Activated T-cell treated with anti-CD3 and anti-CD28 coated beads, Interleukin-2, amount 50 U/mL, for 24 hours (primary cell): ENCODE measurements at regions not wholly inside any gene's neighbourhood (a gene's known extent, or its start where the extent isn't known, plus 50 kb on each side); places are given as distances from the start of the nearest gene placed in this dataset.
"Not testable (repeated sequence)": the region's sequence is repeated elsewhere in the genome, so short reads cannot be mapped to it uniquely, and the experiment has no call there.

Experiments used
- DNase-seq: peaks from one replicate; pipeline ENCODE4 v3.0.0-alpha.2; 2020
- H3K27ac Mint-ChIP-seq: 2 replicates; pipeline ENCODE4 v1.8.0; 2020; ENCODE audit warnings: mild to moderate bottlenecking, mixed read lengths
- H3K27me3 Mint-ChIP-seq: 2 replicates; pipeline ENCODE4 v1.8.0; 2020; ENCODE audit warnings: mixed read lengths
- H3K36me3 Mint-ChIP-seq: 2 replicates; pipeline ENCODE4 v1.8.0; 2020; ENCODE audit warnings: low read depth, mixed read lengths
- H3K4me1 Mint-ChIP-seq: 2 replicates; pipeline ENCODE4 v1.8.0; 2020; ENCODE audit warnings: low read depth, mixed read lengths
- H3K4me3 Mint-ChIP-seq: 2 replicates; pipeline ENCODE4 v1.8.0; 2020; ENCODE audit warnings: mild to moderate bottlenecking, moderate library complexity, mixed read lengths
- H3K9me3 Mint-ChIP-seq: 2 replicates; pipeline ENCODE4 v1.8.0; 2020; ENCODE audit warnings: mixed read lengths

GRCh38 chr2:18949871-18950270 lies 360.5 kb upstream of the NT5C1B start:
- Mint-ChIP-seq H3K4me1 (no peaks in the 10 kb centered on the region), H3K27me3 (no peaks in the 10 kb centered on the region), H3K36me3 (no peaks in the 10 kb centered on the region), H3K27ac (no peak overlapping the region), H3K9me3 (peaks cover 2% of the 10 kb centered on the region), H3K4me3 (no peak overlapping the region)
- no peak for DNase-seq

DNA sequence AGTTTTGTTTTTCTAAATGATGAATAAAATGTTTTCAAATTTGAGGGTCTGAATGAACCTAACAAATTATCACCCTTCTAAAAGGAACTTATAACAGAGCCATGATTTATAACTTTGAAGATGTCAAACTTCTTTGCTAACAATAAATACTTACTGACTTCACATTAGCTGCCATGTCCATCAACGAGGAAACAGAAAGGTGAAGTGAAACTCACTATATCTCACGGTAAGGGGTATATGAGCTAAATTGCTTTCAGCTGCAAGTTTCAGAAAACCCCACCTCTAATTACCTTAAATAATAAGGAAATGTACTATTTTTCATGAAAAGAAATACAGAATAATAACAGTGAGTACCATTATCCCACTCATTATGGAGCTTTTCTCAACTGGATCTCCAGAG lies 350.8 kb upstream of the NT5C1B start:
- no peaks in the 10 kb centered on the region for H3K4me1 Mint-ChIP-seq
- no peaks in the 10 kb centered on the region for H3K36me3 Mint-ChIP-seq
- no peak overlapping the region for H3K4me3 Mint-ChIP-seq
- no peak for DNase-seq
- no peaks in the 10 kb centered on the region for H3K27me3 Mint-ChIP-seq
- no peak overlapping the region for H3K27ac Mint-ChIP-seq
- H3K9me3 Mint-ChIP-seq: no peaks in the 10 kb centered on the region

DNA sequence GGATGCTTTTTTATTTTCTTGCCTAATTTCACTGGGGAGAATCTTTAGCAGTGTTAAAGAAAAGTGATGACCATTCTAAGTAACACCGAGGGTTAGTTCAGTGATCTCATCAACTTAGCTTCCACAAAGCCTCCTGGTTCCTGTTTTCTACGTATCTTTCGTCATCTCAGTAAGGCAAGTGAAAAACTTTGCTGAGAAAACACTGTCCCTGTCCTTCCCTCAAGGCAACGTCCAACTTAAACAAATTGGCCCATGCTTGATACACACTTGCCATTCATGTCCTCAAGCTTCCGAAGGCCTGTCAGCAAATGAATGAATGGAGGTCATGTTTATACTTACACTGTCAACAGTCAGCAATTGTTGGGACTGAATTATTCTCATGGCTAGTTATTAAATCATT lies 350.4 kb upstream of the NT5C1B start:
- not testable (repeated sequence) for DNase-seq, H3K4me3 Mint-ChIP-seq, H3K4me1 Mint-ChIP-seq, H3K36me3 Mint-ChIP-seq, H3K27ac Mint-ChIP-seq, H3K9me3 Mint-ChIP-seq, H3K27me3 Mint-ChIP-seq

- no peak overlapping the region for H3K4me3 Mint-ChIP-seq
- DNase-seq: no peak
- no peak overlapping the region for H3K27ac Mint-ChIP-seq
- no peaks in the 10 kb centered on the region for H3K9me3 Mint-ChIP-seq
- no peaks in the 10 kb centered on the region for H3K27me3 Mint-ChIP-seq
- H3K36me3 Mint-ChIP-seq: no peaks in the 10 kb centered on the region
- no peaks in the 10 kb centered on the region for H3K4me1 Mint-ChIP-seq
Measured at GRCh38 chr2:18934886-18935285, 345.5 kb upstream of the NT5C1B start.

DNA sequence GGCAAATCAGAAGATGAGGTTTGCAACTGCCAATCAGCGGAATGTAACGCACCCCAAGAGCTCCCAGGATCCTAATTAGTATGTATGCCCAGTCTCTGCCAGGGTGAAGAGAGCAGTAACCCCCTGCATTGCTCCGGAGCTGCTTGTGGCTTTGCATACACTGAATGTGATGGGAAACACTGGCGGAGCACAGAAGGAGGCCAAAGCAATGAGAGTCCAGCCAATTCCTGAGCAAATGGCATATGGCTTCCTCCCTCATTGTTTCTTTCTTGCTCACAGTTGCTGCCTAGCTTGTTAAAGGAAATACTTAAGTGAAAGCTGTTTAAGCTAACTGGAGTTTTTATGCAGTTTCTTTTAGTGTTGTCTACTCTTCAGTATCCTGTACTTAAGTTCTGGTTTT lies 343.5 kb upstream of the NT5C1B start:
- H3K4me3 Mint-ChIP-seq: no peak overlapping the region
- no peaks in the 10 kb centered on the region for H3K4me1 Mint-ChIP-seq
- no peaks in the 10 kb centered on the region for H3K36me3 Mint-ChIP-seq
- no peak overlapping the region for H3K27ac Mint-ChIP-seq
- no peak for DNase-seq
- no peaks in the 10 kb centered on the region for H3K9me3 Mint-ChIP-seq
- H3K27me3 Mint-ChIP-seq: no peaks in the 10 kb centered on the region

DNA sequence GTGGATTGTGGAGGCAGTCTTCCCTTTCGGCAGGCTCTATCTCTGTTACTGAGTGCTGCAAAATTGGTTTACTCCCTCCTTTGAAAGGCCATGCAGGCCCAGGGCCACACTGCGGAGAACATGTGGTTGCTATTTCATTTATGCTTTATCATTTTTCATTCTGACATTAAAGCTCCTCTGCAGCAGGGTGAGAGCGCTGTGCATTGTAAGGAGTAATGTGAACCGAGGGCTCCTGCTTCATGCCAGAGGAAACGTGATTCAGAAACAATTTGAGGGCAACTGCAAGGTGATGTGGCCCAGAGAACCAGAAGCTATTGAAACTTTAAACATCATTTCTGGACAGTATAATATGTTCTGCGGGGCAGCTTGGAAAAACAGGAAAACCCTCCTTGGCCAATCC lies 341.6 kb upstream of the NT5C1B start:
- H3K9me3 Mint-ChIP-seq: peaks cover 2% of the 10 kb centered on the region
- H3K27me3 Mint-ChIP-seq: no peaks in the 10 kb centered on the region
- no peaks in the 10 kb centered on the region for H3K4me1 Mint-ChIP-seq
- no peak overlapping the region for H3K27ac Mint-ChIP-seq
- DNase-seq: no peak
- no peak overlapping the region for H3K4me3 Mint-ChIP-seq
- no peaks in the 10 kb centered on the region for H3K36me3 Mint-ChIP-seq

GRCh38 chr2:18927525-18928232 lies 338.3 kb upstream of the NT5C1B start:
- Mint-ChIP-seq H3K27ac (no peak overlapping the region), H3K9me3 (peaks cover 2% of the 10 kb centered on the region), H3K27me3 (no peaks in the 10 kb centered on the region), H3K36me3 (no peaks in the 10 kb centered on the region), H3K4me1 (no peaks in the 10 kb centered on the region), H3K4me3 (no peak overlapping the region)
- DNase-seq: no peak

- Mint-ChIP-seq H3K27ac (no peak overlapping the region), H3K9me3 (peaks cover 2% of the 10 kb centered on the region), H3K27me3 (no peaks in the 10 kb centered on the region), H3K36me3 (peaks cover 4% of the 10 kb centered on the region), H3K4me3 (no peak overlapping the region), H3K4me1 (no peaks in the 10 kb centered on the region)
- no peak for DNase-seq
Measured at GRCh38 chr2:18926631-18927524, 337.5 kb upstream of the NT5C1B start.

DNA sequence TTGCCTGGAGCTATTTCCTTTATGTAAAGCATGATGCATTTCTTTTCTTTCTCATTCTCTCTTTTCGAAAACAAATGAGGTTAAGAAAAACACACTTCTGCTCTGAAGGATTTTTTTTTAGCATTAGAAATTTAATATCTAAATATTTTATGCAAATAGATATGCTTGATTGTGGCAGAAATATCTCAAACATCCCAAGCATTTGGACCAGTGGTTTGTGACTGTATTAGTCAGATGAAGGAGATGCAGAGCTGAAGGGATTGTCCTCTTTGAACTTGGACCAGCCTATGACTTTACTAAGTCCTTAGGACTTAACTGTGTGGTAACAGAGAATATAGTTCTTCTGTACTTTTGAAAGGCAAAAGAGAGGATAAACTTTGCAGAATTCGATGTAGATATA lies 335.9 kb upstream of the NT5C1B start:
- H3K9me3 Mint-ChIP-seq: peaks cover 2% of the 10 kb centered on the region
- no peak overlapping the region for H3K4me3 Mint-ChIP-seq
- H3K27ac Mint-ChIP-seq: no peak overlapping the region
- DNase-seq: no peak
- no peaks in the 10 kb centered on the region for H3K27me3 Mint-ChIP-seq
- H3K36me3 Mint-ChIP-seq: peaks cover 5% of the 10 kb centered on the region
- H3K4me1 Mint-ChIP-seq: no peaks in the 10 kb centered on the region

- peaks cover 5% of the 10 kb centered on the region for H3K36me3 Mint-ChIP-seq
- H3K4me1 Mint-ChIP-seq: no peaks in the 10 kb centered on the region
- H3K9me3 Mint-ChIP-seq: peaks cover 2% of the 10 kb centered on the region
- DNase-seq: no peak
- H3K27me3 Mint-ChIP-seq: no peaks in the 10 kb centered on the region
- no peak overlapping the region for H3K27ac Mint-ChIP-seq
- H3K4me3 Mint-ChIP-seq: no peak overlapping the region
Measured at GRCh38 chr2:18924886-18925285, 335.5 kb upstream of the NT5C1B start.

- peaks cover 5% of the 10 kb centered on the region for H3K36me3 Mint-ChIP-seq
- no peaks in the 10 kb centered on the region for H3K4me1 Mint-ChIP-seq
- H3K9me3 Mint-ChIP-seq: peaks cover 2% of the 10 kb centered on the region
- no peak overlapping the region for H3K4me3 Mint-ChIP-seq
- no peak overlapping the region for H3K27ac Mint-ChIP-seq
- no peaks in the 10 kb centered on the region for H3K27me3 Mint-ChIP-seq
- no peak for DNase-seq
Measured at GRCh38 chr2:18924386-18924785, 335.0 kb upstream of the NT5C1B start.

DNA sequence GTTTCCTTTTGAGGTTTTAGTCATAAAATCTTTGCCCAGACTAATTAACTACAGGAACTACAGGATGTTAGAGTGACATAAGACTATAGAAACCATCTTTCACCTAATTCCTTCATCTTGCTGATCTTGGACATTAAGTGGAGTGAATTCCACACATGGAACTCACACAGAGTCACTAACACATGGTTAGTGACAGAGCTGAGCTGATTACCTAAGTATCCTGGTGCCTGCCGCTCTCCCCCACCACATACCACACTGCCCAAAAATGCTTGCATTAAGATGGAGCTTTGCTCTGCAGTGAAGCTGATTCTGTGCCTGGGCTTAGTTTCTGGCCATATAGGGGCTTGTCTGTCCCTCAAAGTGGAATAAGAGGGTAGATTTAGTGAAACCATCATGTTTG lies 332.9 kb upstream of the NT5C1B start:
- Mint-ChIP-seq H3K4me3 (no peak overlapping the region), H3K9me3 (peaks cover 2% of the 10 kb centered on the region), H3K27ac (no peak overlapping the region), H3K4me1 (no peaks in the 10 kb centered on the region), H3K36me3 (peaks cover 5% of the 10 kb centered on the region), H3K27me3 (no peaks in the 10 kb centered on the region)
- no peak for DNase-seq

DNA sequence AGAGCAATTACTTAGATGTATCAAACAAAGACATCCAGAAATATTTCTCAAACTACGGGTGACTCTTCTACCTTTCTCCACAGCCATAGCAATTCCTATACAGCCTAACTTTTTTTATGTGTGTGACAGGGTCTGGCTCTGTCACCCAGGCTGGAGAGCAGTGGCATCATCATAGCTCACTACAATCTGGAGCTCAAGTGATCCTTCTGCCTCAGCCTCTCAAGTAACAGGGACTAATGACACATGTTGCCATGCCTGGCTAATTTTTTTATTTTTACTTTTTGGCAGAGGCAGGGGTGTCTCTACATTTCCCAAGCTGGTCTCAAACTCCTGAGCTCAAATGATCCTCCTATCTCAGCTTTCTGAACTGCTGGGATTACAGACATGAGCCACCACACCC lies 328.9 kb upstream of the NT5C1B start:
- Mint-ChIP-seq H3K4me3 (no peak overlapping the region), H3K4me1 (no peaks in the 10 kb centered on the region), H3K27me3 (no peaks in the 10 kb centered on the region), H3K9me3 (no peaks in the 10 kb centered on the region), H3K36me3 (peaks cover 5% of the 10 kb centered on the region), H3K27ac (no peak overlapping the region)
- no peak for DNase-seq

GRCh38 chr2:18915227-18915626 lies 325.9 kb upstream of the NT5C1B start:
- H3K36me3 Mint-ChIP-seq: no peaks in the 10 kb centered on the region
- H3K4me3 Mint-ChIP-seq: no peak overlapping the region
- no peak for DNase-seq
- H3K4me1 Mint-ChIP-seq: no peaks in the 10 kb centered on the region
- H3K27ac Mint-ChIP-seq: no peak overlapping the region
- no peaks in the 10 kb centered on the region for H3K9me3 Mint-ChIP-seq
- H3K27me3 Mint-ChIP-seq: no peaks in the 10 kb centered on the region

DNA sequence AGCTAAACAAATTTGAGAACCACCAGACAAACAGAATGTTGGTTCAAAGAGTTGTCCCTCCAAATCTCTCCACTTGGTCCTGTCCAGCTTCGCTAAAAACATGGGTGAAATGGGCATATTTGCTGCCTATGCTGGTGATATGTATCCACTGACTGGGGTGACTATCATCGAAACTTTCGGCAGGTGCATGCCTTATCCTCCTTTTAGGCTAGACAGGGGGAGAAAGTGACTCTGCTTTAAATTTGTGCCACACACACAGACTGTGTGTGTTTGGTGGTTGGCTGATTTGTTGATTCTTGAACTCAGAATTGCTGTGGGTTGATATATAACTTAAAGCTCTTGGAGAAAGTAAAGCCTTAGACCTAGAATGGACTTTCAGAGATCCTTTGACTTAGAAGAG lies 324.1 kb upstream of the NT5C1B start:
- no peak overlapping the region for H3K27ac Mint-ChIP-seq
- no peak overlapping the region for H3K4me3 Mint-ChIP-seq
- no peak for DNase-seq
- H3K36me3 Mint-ChIP-seq: no peaks in the 10 kb centered on the region
- H3K9me3 Mint-ChIP-seq: no peaks in the 10 kb centered on the region
- H3K27me3 Mint-ChIP-seq: no peaks in the 10 kb centered on the region
- no peaks in the 10 kb centered on the region for H3K4me1 Mint-ChIP-seq
